ENCODE measurements at regions not wholly inside any gene's neighbourhood (a gene's known extent, or its start where the extent isn't known, plus 50 kb on each side); places are given as distances from the start of the nearest gene placed in this dataset.

- CTCF ChIA-PET = no interaction called here
- no peak overlapping the region for H3K27ac ChIP-seq (ENCODE audit: extremely low read depth, low read depth, low read length)
- no peak for TF ChIP-seq ZNF121 (tag by site-specific recombination; IDR thresholded peaks at IDR 0.05)
- POLR2A ChIA-PET = no interaction called here
- no peaks in the 10 kb centered on the region for H3K4me1 ChIP-seq (ENCODE audit: control insufficient read depth, insufficient read depth, low read length)
- no peaks in the 10 kb centered on the region for H3K9me3 ChIP-seq (ENCODE audit: control insufficient read depth, insufficient read depth, low read depth, low read length)
- no peaks in the 10 kb centered on the region for H3K36me3 ChIP-seq (ENCODE audit: control insufficient read depth in 2 of 2, insufficient read depth in 1 of 2, low read length in 2 of 2)
- no peak overlapping the region for H3K4me3 ChIP-seq (ENCODE audit: low read depth, low read length)
Observed at GRCh38 chr9:117958726-117959125, 254.5 kb downstream of the TLR4 start.

GRCh38 chr9:117963493-117964090 is 259.4 kb downstream of the TLR4 start:
- Histone ChIP-seq H3K4me3 (ENCODE audit: low read depth, low read length) (no peak overlapping the region), H3K4me1 (ENCODE audit: control insufficient read depth, insufficient read depth, low read length) (no peaks in the 10 kb centered on the region), H3K9me3 (ENCODE audit: control insufficient read depth, insufficient read depth, low read depth, low read length) (no peaks in the 10 kb centered on the region), H3K27ac (ENCODE audit: extremely low read depth, low read depth, low read length) (no peak overlapping the region), H3K36me3 (ENCODE audit: control insufficient read depth in 2 of 2, insufficient read depth in 1 of 2, low read length in 2 of 2) (no peaks in the 10 kb centered on the region)
- ChIA-PET CTCF (no interaction called here), POLR2A (no interaction called here)
- no peak for TF ChIP-seq ZFP37 (tag by site-specific recombination; IDR thresholded peaks at IDR 0.05)
- TF ChIP-seq SP3 (tag by site-specific recombination; IDR thresholded peaks at IDR 0.05) = no peak
- no peak for TF ChIP-seq ZBTB11 (tag by site-specific recombination; conservative IDR thresholded peaks at IDR 0.05; ENCODE audit: low read depth)
- TF ChIP-seq ZNF521 (tag by site-specific recombination; IDR thresholded peaks at IDR 0.05) = no peak
- no peak for TF ChIP-seq BCL11A (tag by site-specific recombination; IDR thresholded peaks at IDR 0.05; ENCODE audit: low read depth)
- no peak for TF ChIP-seq ZNF391 (tag by site-specific recombination; IDR thresholded peaks at IDR 0.05; ENCODE audit: borderline replicate concordance, low read depth)
- TF ChIP-seq ZNF792 (tag by site-specific recombination; IDR thresholded peaks at IDR 0.05) = no peak
- TF ChIP-seq RBAK (tag by site-specific recombination; IDR thresholded peaks at IDR 0.05) = no peak
- TF ChIP-seq, protein P1, sequence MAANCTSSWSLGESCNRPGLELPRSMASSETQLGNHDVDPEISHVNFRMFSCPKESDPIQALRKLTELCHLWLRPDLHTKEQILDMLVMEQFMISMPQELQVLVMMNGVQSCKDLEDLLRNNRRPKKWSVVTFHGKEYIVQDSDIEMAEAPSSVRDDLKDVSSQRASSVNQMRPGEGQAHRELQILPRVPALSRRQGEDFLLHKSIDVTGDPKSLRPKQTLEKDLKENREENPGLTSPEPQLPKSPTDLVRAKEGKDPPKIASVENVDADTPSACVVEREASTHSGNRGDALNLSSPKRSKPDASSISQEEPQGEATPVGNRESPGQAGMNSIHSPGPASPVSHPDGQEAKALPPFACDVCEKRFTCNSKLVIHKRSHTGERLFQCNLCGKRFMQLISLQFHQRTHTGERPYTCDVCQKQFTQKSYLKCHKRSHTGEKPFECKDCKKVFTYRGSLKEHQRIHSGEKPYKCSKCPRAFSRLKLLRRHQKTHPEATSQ (tag by site-specific recombination; IDR thresholded peaks at IDR 0.05) = no peak
- no peak for TF ChIP-seq ZNF398 (tag by site-specific recombination; IDR thresholded peaks at IDR 0.05)

DNA sequence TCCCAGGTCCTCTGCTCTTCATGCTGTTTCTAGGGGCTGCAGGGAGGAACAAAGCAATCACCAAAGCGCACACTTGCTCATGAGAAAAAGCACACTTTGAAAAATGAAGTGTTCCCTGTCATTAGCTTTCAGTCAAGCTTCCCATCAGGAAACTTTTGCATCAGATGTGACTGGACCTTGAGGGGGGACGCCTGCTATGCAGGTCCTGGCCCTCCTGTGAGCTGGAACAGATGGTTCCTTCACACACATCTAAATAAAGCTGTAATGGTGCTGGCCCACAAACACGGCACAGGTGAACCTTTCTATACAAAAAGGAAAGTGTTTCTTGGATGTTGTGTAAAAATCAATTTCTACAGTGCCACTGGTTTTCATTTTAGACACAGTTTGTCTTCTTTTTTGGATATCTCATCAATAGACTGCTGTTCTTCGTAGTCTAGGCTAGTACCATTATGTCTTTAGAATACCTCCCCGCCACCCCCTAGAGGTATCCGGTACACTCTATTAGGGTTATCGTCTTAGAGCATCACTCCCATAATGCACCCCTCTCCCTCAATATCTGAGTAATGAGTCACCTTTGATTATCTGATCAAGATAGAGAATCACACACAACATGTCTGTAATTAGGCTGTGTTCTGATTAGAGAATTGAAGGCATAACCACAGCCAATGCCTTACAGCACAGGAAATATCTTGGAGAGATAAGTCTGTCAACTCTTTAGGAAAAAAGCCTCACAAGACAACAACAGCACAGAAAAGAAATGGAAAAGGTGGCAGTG is 266.3 kb downstream of the TLR4 start:
- POLR2A ChIA-PET = no interaction called here
- CTCF ChIA-PET = interaction anchor here (0.7 kb wide), 1 partner anchor 12 kb away, joined by 4 read pairs; no protein-coding TSS in a partner anchor

More for the DNA sequence above, 266.3 kb downstream of the TLR4 start:
- no peak overlapping the region for H3K27ac ChIP-seq (ENCODE audit: extremely low read depth, low read depth, low read length)
- H3K9me3 ChIP-seq (ENCODE audit: control insufficient read depth, insufficient read depth, low read depth, low read length) = no peaks in the 10 kb centered on the region
- no peaks in the 10 kb centered on the region for H3K4me1 ChIP-seq (ENCODE audit: control insufficient read depth, insufficient read depth, low read length)
- H3K4me3 ChIP-seq (ENCODE audit: low read depth, low read length) = no peak overlapping the region
- H3K36me3 ChIP-seq (ENCODE audit: control insufficient read depth in 2 of 2, insufficient read depth in 1 of 2, low read length in 2 of 2) = no peaks in the 10 kb centered on the region
- TF ChIP-seq, protein P2, sequence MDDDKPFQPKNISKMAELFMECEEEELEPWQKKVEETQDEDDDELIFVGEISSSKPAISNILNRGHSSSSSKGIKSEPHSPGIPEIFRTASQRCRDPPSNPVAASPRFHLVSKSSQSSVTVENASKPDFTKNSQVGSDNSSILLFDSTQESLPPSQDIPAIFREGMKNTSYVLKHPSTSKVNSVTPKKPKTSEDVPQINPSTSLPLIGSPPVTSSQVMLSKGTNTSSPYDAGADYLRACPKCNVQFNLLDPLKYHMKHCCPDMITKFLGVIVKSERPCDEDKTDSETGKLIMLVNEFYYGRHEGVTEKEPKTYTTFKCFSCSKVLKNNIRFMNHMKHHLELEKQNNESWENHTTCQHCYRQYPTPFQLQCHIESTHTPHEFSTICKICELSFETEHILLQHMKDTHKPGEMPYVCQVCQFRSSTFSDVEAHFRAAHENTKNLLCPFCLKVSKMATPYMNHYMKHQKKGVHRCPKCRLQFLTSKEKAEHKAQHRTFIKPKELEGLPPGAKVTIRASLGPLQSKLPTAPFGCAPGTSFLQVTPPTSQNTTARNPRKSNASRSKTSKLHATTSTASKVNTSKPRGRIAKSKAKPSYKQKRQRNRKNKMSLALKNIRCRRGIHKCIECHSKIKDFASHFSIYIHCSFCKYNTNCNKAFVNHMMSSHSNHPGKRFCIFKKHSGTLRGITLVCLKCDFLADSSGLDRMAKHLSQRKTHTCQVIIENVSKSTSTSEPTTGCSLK (tag by site-specific recombination; IDR thresholded peaks at IDR 0.05) = no peak
- TF ChIP-seq ZNF664 (tag by site-specific recombination; IDR thresholded peaks at IDR 0.05) = no peak
- no peak for TF ChIP-seq ZNF391 (tag by site-specific recombination; IDR thresholded peaks at IDR 0.05; ENCODE audit: borderline replicate concordance, low read depth)
- no peak for TF ChIP-seq CTCF (tag by site-specific recombination; IDR thresholded peaks at IDR 0.05)
- no peak for TF ChIP-seq SETDB1 (IDR thresholded peaks at IDR 0.05; ENCODE audit: insufficient read length, low read length)
- TF ChIP-seq ZNF837 (tag by site-specific recombination; IDR thresholded peaks at IDR 0.05) = no peak

Data from HEK293 (cell line).